MG63 (cell line): ENCODE measurements at regions not wholly inside any gene's neighbourhood (a gene's known extent, or its start where the extent isn't known, plus 50 kb on each side); places are given as distances from the start of the nearest gene placed in this dataset.
A peak's percentile ranks its signal among the peaks of the same experiment; 100 is the strongest.
"Not testable (repeated sequence)": the region's sequence is repeated elsewhere in the genome, so short reads cannot be mapped to it uniquely, and the experiment has no call there.

ENCODE experiments used
- DNase-seq: peaks from one replicate; pipeline ENCODE4 v3.0.0-alpha.2; 2020
- H3K27me3 ChIP-seq: fragments of 250-450 bp; sonication (Bioruptor Pico); 2 replicates; pipeline ENCODE4 v1.5.1; 2020; ENCODE audit warnings: mild to moderate bottlenecking, moderate library complexity
- H3K36me3 ChIP-seq: fragments of 250-450 bp; sonication (Bioruptor Pico); 2 replicates; pipeline ENCODE4 v1.5.1; 2020; ENCODE audit warnings: mild to moderate bottlenecking, moderate library complexity
- H3K4me3 ChIP-seq: fragments of 250-450 bp; sonication (Bioruptor Pico); 2 replicates; pipeline ENCODE4 v1.5.1; 2020; ENCODE audit warnings: mild to moderate bottlenecking, moderate library complexity
- H3K9me3 ChIP-seq: fragments of 250-450 bp; sonication (Bioruptor Pico); 2 replicates; pipeline ENCODE4 v1.5.1; 2020; ENCODE audit warnings: mild to moderate bottlenecking, moderate library complexity

- H3K4me3 ChIP-seq = peak overlapping the region; percentile 3; the same call in 1 of the 2 replicates
- not testable (repeated sequence) for H3K27me3 ChIP-seq, H3K36me3 ChIP-seq, H3K9me3 ChIP-seq
- DNase-seq = peak; percentile 56
Observed at GRCh38 chrX:3519384-3519783, 172.9 kb upstream of the MXRA5 start.

- peak overlapping the region; percentile 5 for H3K4me3 ChIP-seq
- no peaks in the 10 kb centered on the region for H3K36me3 ChIP-seq
- H3K27me3 ChIP-seq = no peaks in the 10 kb centered on the region
- H3K9me3 ChIP-seq = no peaks in the 10 kb centered on the region
- peak; percentile 92 for DNase-seq
Observed at GRCh38 chrX:3518870-3519269, 172.4 kb upstream of the MXRA5 start.

GRCh38 chrX:3516051-3516541, 169.6 kb upstream of the MXRA5 start:
- no peaks in the 10 kb centered on the region for H3K27me3 ChIP-seq
- H3K36me3 ChIP-seq = no peaks in the 10 kb centered on the region
- DNase-seq = no peak
- no peaks in the 10 kb centered on the region for H3K9me3 ChIP-seq
- no peak overlapping the region for H3K4me3 ChIP-seq

GRCh38 chrX:3514996-3515395, 168.5 kb upstream of the MXRA5 start:
- no peaks in the 10 kb centered on the region for H3K9me3 ChIP-seq
- H3K36me3 ChIP-seq = no peaks in the 10 kb centered on the region
- no peaks in the 10 kb centered on the region for H3K27me3 ChIP-seq
- DNase-seq = no peak
- no peak overlapping the region for H3K4me3 ChIP-seq

GRCh38 chrX:3512150-3512549, 165.7 kb upstream of the MXRA5 start:
- DNase-seq, H3K9me3 ChIP-seq: not testable (repeated sequence)

GRCh38 chrX:3509934-3510333, 163.5 kb upstream of the MXRA5 start:
- Histone ChIP-seq H3K36me3 (no peaks in the 10 kb centered on the region), H3K4me3 (no peak overlapping the region), H3K27me3 (no peaks in the 10 kb centered on the region), H3K9me3 (no peaks in the 10 kb centered on the region)
- DNase-seq = no peak

More at GRCh38 chrX:3512150-3512549, 165.7 kb upstream of the MXRA5 start:
- H3K36me3 ChIP-seq, H3K27me3 ChIP-seq, H3K4me3 ChIP-seq: not testable (repeated sequence)

- H3K4me3 ChIP-seq = no peak overlapping the region
- no peaks in the 10 kb centered on the region for H3K9me3 ChIP-seq
- H3K27me3 ChIP-seq = no peaks in the 10 kb centered on the region
- no peaks in the 10 kb centered on the region for H3K36me3 ChIP-seq
- no peak for DNase-seq
Observed at GRCh38 chrX:3504916-3505315, 158.5 kb upstream of the MXRA5 start.

GRCh38 chrX:3501833-3502535, 155.5 kb upstream of the MXRA5 start:
- H3K27me3 ChIP-seq = no peaks in the 10 kb centered on the region
- H3K4me3 ChIP-seq = no peak overlapping the region
- H3K9me3 ChIP-seq = no peaks in the 10 kb centered on the region
- no peak for DNase-seq
- no peaks in the 10 kb centered on the region for H3K36me3 ChIP-seq

GRCh38 chrX:3495836-3496769, 149.7 kb upstream of the MXRA5 start:
- H3K4me3 ChIP-seq, H3K36me3 ChIP-seq, DNase-seq, H3K9me3 ChIP-seq, H3K27me3 ChIP-seq: not testable (repeated sequence)

- no peaks in the 10 kb centered on the region for H3K27me3 ChIP-seq
- no peak for DNase-seq
- H3K9me3 ChIP-seq = no peaks in the 10 kb centered on the region
- no peak overlapping the region for H3K4me3 ChIP-seq
- no peaks in the 10 kb centered on the region for H3K36me3 ChIP-seq
Observed at GRCh38 chrX:3493605-3494004, 147.2 kb upstream of the MXRA5 start.

- Histone ChIP-seq H3K9me3 (no peaks in the 10 kb centered on the region), H3K36me3 (no peaks in the 10 kb centered on the region), H3K4me3 (no peak overlapping the region), H3K27me3 (no peaks in the 10 kb centered on the region)
- DNase-seq = no peak
Observed at GRCh38 chrX:3485727-3486126, 139.3 kb upstream of the MXRA5 start.

GRCh38 chrX:3479026-3479425, 132.6 kb upstream of the MXRA5 start:
- no peak for DNase-seq
- Histone ChIP-seq H3K9me3 (no peaks in the 10 kb centered on the region), H3K4me3 (no peak overlapping the region), H3K27me3 (no peaks in the 10 kb centered on the region), H3K36me3 (no peaks in the 10 kb centered on the region)

- H3K36me3 ChIP-seq = no peaks in the 10 kb centered on the region
- DNase-seq = no peak
- H3K4me3 ChIP-seq = no peak overlapping the region
- H3K27me3 ChIP-seq = no peaks in the 10 kb centered on the region
- H3K9me3 ChIP-seq = no peaks in the 10 kb centered on the region
Observed at GRCh38 chrX:3476973-3477372, 130.5 kb upstream of the MXRA5 start.

GRCh38 chrX:3470211-3470679, 123.8 kb upstream of the MXRA5 start:
- H3K4me3 ChIP-seq, H3K27me3 ChIP-seq, H3K9me3 ChIP-seq, DNase-seq, H3K36me3 ChIP-seq: not testable (repeated sequence)

GRCh38 chrX:3468031-3468430, 121.6 kb upstream of the MXRA5 start:
- Histone ChIP-seq H3K27me3 (no peaks in the 10 kb centered on the region), H3K9me3 (no peaks in the 10 kb centered on the region), H3K4me3 (no peak overlapping the region), H3K36me3 (no peaks in the 10 kb centered on the region)
- DNase-seq = no peak

GRCh38 chrX:3465017-3465416, 118.6 kb upstream of the MXRA5 start:
- DNase-seq = no peak
- Histone ChIP-seq H3K27me3 (no peaks in the 10 kb centered on the region), H3K9me3 (no peaks in the 10 kb centered on the region), H3K36me3 (no peaks in the 10 kb centered on the region), H3K4me3 (no peak overlapping the region)

- no peak for DNase-seq
- Histone ChIP-seq H3K27me3 (no peaks in the 10 kb centered on the region), H3K4me3 (no peak overlapping the region), H3K36me3 (no peaks in the 10 kb centered on the region), H3K9me3 (no peaks in the 10 kb centered on the region)
Observed at GRCh38 chrX:3462166-3462508, 115.7 kb upstream of the MXRA5 start.
